Bronchial epithelial cell (primary cell): ENCODE measurements at regions not wholly inside any gene's neighbourhood (a gene's known extent, or its start where the extent isn't known, plus 50 kb on each side); places are given as distances from the start of the nearest gene placed in this dataset.
A peak's percentile ranks its signal among the peaks of the same experiment; 100 is the strongest.

Experiments
- DNase-seq: peaks from one replicate; pipeline ENCODE4 v3.0.0-alpha.2; 2010; ENCODE audit warnings: low read depth
- FAIRE-seq: peaks from 2 replicates; lab custom pipeline; 2011; peaks lifted over from hg19 to GRCh38; lab: Jason Lieb, UNC
- H3K27me3 ChIP-seq: 2 replicates; pipeline ENCODE4 v1.5.1; 2011; ENCODE audit warnings: low read length; ENCODE audit not compliant: control insufficient read depth, insufficient read depth
- H3K36me3 ChIP-seq: 2 replicates; pipeline ENCODE4 v1.5.1; 2011; ENCODE audit warnings: low read length; ENCODE audit not compliant: control insufficient read depth, insufficient read depth
- H3K4me3 ChIP-seq: 2 replicates; pipeline ENCODE4 v1.5.1; 2011; ENCODE audit warnings: mild to moderate bottlenecking, low read depth, low read length, control low read depth
- CTCF ChIP-seq: IDR thresholded peaks from 2 replicates; pipeline ENCODE4 v1.5.1; 2011; ENCODE audit warnings: mild to moderate bottlenecking, moderate library complexity, low read length, control low read depth, inconsistent platforms; ENCODE audit not compliant: insufficient read depth, severe bottlenecking

GRCh38 chr10:10873289-10873688 is 144.4 kb upstream of the CELF2 start:
- FAIRE-seq (no peak), DNase-seq (no peak)
- H3K27me3 ChIP-seq, result no peaks in the 10 kb centered on the region
- TF ChIP-seq CTCF, result no peak
- no peaks in the 10 kb centered on the region for H3K36me3 ChIP-seq
- H3K4me3 ChIP-seq, result no peak overlapping the region

- H3K27me3 ChIP-seq, result no peaks in the 10 kb centered on the region
- H3K36me3 ChIP-seq, result no peaks in the 10 kb centered on the region
- no peak overlapping the region for H3K4me3 ChIP-seq
- no peak for TF ChIP-seq CTCF
- DNase-seq (no peak), FAIRE-seq (no peak)
Measured at GRCh38 chr10:10873915-10874314, 143.8 kb upstream of the CELF2 start.

- FAIRE-seq, result no peak
- no peak overlapping the region for H3K4me3 ChIP-seq
- H3K27me3 ChIP-seq, result no peaks in the 10 kb centered on the region
- H3K36me3 ChIP-seq, result no peaks in the 10 kb centered on the region
- no peak for DNase-seq
- TF ChIP-seq CTCF, result no peak
Measured at GRCh38 chr10:10878963-10879362, 138.7 kb upstream of the CELF2 start.

- peak; percentile 52 for FAIRE-seq
- Histone ChIP-seq H3K36me3 (no peaks in the 10 kb centered on the region), H3K27me3 (no peaks in the 10 kb centered on the region), H3K4me3 (no peak overlapping the region)
- no peak for TF ChIP-seq CTCF
- no peak for DNase-seq
Measured at GRCh38 chr10:10881117-10881813, 136.4 kb upstream of the CELF2 start.

GRCh38 chr10:10883737-10884136 is 133.9 kb upstream of the CELF2 start:
- Histone ChIP-seq H3K4me3 (no peak overlapping the region), H3K27me3 (no peaks in the 10 kb centered on the region), H3K36me3 (no peaks in the 10 kb centered on the region)
- DNase-seq (no peak), FAIRE-seq (peak; percentile 23)
- no peak for TF ChIP-seq CTCF
